K562 (cell line): ENCODE measurements at regions not wholly inside any gene's neighbourhood (a gene's known extent, or its start where the extent isn't known, plus 50 kb on each side); places are given as distances from the start of the nearest gene placed in this dataset.

ENCODE experiments used
- ETV6 ChIP-seq, 3 experiments: fragments of 150-350 bp in 1 of 3; sonication (generic) in 1 of 3; formaldehyde crosslinking in 1 of 3; IDR thresholded peaks; 2 replicates each; pipeline versions ENCODE4 v1.6.1 to v1.8.0; 2014 to 2022; ENCODE audit warnings: borderline replicate concordance in 2 of 3, low read depth in 2 of 3, antibody characterized with exemption in 1 of 3, low read length in 1 of 3, mild to moderate bottlenecking in 1 of 3, missing genetic modification reagents in 1 of 3
- KDM2B ChIP-seq: fragments of 250-450 bp; sonication (Bioruptor Pico); IDR thresholded peaks from 2 replicates; pipeline ENCODE4 v1.8.0; 2021; ENCODE audit warnings: mild to moderate bottlenecking, moderate library complexity
- NEUROD1 ChIP-seq: fragments of 150-350 bp; IDR thresholded peaks from 2 replicates; pipeline ENCODE4 v1.6.1; 2014; ENCODE audit warnings: borderline replicate concordance, low read length, low read depth; ENCODE audit not compliant: partially characterized antibody
- NFIC ChIP-seq: fragments of 450-650 bp; IDR thresholded peaks from 2 replicates; pipeline ENCODE4 v1.6.1; 2017; ENCODE audit warnings: mild to moderate bottlenecking, inconsistent platforms
- PHF8 ChIP-seq: fragments of 200-600 bp; sonication (generic); IDR thresholded peaks from 2 replicates; pipeline ENCODE4 v1.6.1; 2012; ENCODE audit warnings: mixed run types, mild to moderate bottlenecking, inconsistent platforms, low read length, moderate library complexity, borderline replicate concordance
- SMARCE1 ChIP-seq: fragments of 450-650 bp; IDR thresholded peaks from 2 replicates; pipeline ENCODE4 v1.7.1; 2016; ENCODE audit warnings: mild to moderate bottlenecking
- SREBF2 ChIP-seq: sonication (generic); formaldehyde crosslinking; IDR thresholded peaks from 2 replicates; pipeline ENCODE4 v1.4.0; 2020; ENCODE audit warnings: mild to moderate bottlenecking, missing genetic modification reagents
- THRB ChIP-seq: fragments of 450-650 bp; formaldehyde crosslinking; conservative IDR thresholded peaks from 2 replicates; pipeline ENCODE4 v1.4.0; 2022; ENCODE audit warnings: mild to moderate bottlenecking, missing genetic modification characterization
- TRIM25 ChIP-seq: fragments of 450-650 bp; IDR thresholded peaks from 2 replicates; pipeline ENCODE4 v1.7.0; 2016; ENCODE audit warnings: borderline replicate concordance
- ZBTB17 ChIP-seq: fragments of 450-650 bp; formaldehyde crosslinking; IDR thresholded peaks from 2 replicates; pipeline ENCODE4 v1.4.0; 2020; ENCODE audit warnings: mild to moderate bottlenecking
- ZNF143 ChIP-seq: sonication (generic); formaldehyde crosslinking; IDR thresholded peaks from 2 replicates; pipeline ENCODE4 v1.9.0; 2022; ENCODE audit warnings: mild to moderate bottlenecking, missing genetic modification reagents
- ZNF239 ChIP-seq: fragments of 250-450 bp; sonication (Bioruptor Pico); IDR thresholded peaks from 2 replicates; pipeline ENCODE4 v1.4.0; 2020; ENCODE audit warnings: mild to moderate bottlenecking
- ZNF324 ChIP-seq: fragments of 250-450 bp; sonication (Bioruptor Pico); IDR thresholded peaks from 2 replicates; pipeline ENCODE4 v1.4.0; 2020; ENCODE audit warnings: mild to moderate bottlenecking
- ZNF592 ChIP-seq: fragments of 450-650 bp; IDR thresholded peaks from 2 replicates; pipeline ENCODE4 v1.6.1; 2017; ENCODE audit warnings: antibody characterized with exemption, mild to moderate bottlenecking
- ZNF76 ChIP-seq: fragments of 250-450 bp; sonication (Bioruptor Pico); IDR thresholded peaks from 2 replicates; pipeline ENCODE4 v1.4.0; 2020; ENCODE audit warnings: mild to moderate bottlenecking, moderate library complexity, borderline replicate concordance
- ZSCAN32 ChIP-seq: fragments of 450-650 bp; formaldehyde crosslinking; IDR thresholded peaks from 2 replicates; pipeline ENCODE4 v1.4.0; 2020; ENCODE audit warnings: mild to moderate bottlenecking, moderate library complexity
- TF ChIP-seq, protein P1 (sequence below), 2 experiments: IDR thresholded peaks; 2 replicates each; pipeline ENCODE4 v1.6.1; 2011; ENCODE audit warnings: borderline replicate concordance in 1 of 2, control low read depth in 1 of 2, low read depth in 1 of 2, low read length in 1 of 2, mild to moderate bottlenecking in 1 of 2, mixed read lengths in 1 of 2, moderate library complexity in 1 of 2; ENCODE audit not compliant: insufficient read depth in 1 of 2, insufficient read length in 1 of 2, poor library complexity in 1 of 2, severe bottlenecking in 1 of 2; ENCODE audit errors: extremely low read depth in 1 of 2

DNA sequence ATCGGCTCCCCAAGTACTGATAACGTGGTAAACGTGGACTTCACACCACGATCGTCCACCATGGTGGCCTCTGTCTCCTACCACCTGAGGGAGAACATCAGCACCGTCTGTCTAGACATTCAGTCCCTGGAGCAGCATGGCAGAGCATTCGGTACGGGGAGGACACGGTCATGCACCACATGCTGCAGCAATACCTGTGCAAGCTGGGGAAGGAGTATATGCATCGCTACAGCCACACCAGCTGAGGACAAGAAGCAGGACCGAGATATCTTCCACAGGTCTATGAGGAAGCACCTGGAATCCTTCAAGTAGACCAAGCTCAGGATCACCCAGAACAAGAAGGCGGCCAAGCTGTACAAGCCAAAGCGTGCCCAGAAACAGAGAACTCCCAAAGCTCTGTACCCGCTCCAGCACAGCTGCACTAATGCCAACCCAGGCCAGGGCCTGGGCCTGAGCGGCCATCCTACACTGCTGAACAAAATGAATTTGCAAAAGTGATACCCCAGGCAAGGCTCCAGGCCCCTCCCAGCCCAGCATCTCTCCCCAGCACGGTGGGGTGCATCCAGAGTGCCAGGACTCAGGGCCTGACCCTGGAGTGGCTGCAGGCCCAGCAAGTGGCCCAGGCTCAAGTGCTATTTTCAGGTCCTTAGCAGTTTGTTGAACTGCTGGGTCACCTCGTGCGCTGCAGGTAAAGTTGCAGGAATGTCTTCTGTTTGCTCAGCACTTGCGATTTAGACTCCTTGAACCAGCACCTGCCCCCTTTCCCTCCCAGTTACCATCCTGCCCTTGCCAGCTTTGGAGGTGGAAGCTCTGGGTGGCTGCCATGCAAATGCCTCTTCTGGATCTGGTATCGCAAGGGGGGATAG is 119.3 kb upstream of the SERPIND1 start (continued):
- TF ChIP-seq ZNF592: no peak
- no peak for TF ChIP-seq ZNF324 (CRISPR knock-in tag)
- no peak for TF ChIP-seq ETV6 (IDR thresholded peaks at IDR 0.05; ENCODE audit: borderline replicate concordance in 1 of 2, low read depth in 2 of 2, low read length in 1 of 2)
- no peak for TF ChIP-seq ETV6 (CRISPR knock-in tag; IDR thresholded peaks at IDR 0.05; ENCODE audit: borderline replicate concordance)
- TF ChIP-seq, protein P1, sequence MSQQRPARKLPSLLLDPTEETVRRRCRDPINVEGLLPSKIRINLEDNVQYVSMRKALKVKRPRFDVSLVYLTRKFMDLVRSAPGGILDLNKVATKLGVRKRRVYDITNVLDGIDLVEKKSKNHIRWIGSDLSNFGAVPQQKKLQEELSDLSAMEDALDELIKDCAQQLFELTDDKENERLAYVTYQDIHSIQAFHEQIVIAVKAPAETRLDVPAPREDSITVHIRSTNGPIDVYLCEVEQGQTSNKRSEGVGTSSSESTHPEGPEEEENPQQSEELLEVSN (IDR thresholded peaks at IDR 0.05; ENCODE audit: borderline replicate concordance in 1 of 2, extremely low read depth in 1 of 2, insufficient read depth in 1 of 2, insufficient read length in 1 of 2, low read depth in 1 of 2, low read length in 1 of 2, poor library complexity in 1 of 2, severe bottlenecking in 1 of 2): peak in 1 of 2 experiments; percentile 18
- TF ChIP-seq SREBF2 (CRISPR knock-in tag): no peak
- TF ChIP-seq ZNF76 (CRISPR knock-in tag): 0 out of 2 replicates have a peak, but pooled peaks have one; percentile 60
- TF ChIP-seq PHF8: no peak
- no peak for TF ChIP-seq ZNF143 (CRISPR knock-in tag)
- TF ChIP-seq ZNF239 (CRISPR knock-in tag): no peak
- no peak for TF ChIP-seq TRIM25
- TF ChIP-seq ZSCAN32 (CRISPR knock-in tag): no peak
- no peak for TF ChIP-seq NEUROD1
- no peak for TF ChIP-seq NFIC
- no peak for TF ChIP-seq THRB (CRISPR knock-in tag)
- TF ChIP-seq SMARCE1: no peak
- no peak for TF ChIP-seq ZBTB17 (CRISPR knock-in tag)
- TF ChIP-seq KDM2B (CRISPR knock-in tag): no peak
